ENCODE measurements at regions not wholly inside any gene's neighbourhood (a gene's known extent, or its start where the extent isn't known, plus 50 kb on each side); places are given as distances from the start of the nearest gene placed in this dataset.

DNA sequence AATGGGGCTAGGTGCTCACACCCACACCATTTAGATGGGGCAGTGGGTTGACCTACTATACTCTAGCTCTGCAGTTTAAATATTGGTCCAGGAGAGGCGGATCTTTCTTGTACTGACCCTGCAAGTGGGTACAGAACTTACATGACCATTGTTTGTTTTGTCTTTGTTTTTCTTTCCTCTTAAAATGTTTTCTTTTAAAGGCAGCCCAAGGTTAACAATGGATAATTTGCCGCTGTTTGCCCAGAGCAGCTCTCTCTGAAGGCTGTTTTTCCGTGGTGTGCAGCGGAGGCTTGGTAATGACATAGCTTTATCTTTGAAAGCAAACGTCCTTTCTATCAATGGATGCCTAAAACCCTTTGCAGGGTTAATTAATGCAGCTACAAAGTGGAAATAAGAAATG, 133.3 kb upstream of the MEX3C start:
- no peak for DNase-seq (ENCODE audit: extremely low read depth, insufficient read length)
- Histone ChIP-seq H3K27me3 (replicated peaks; ENCODE audit: control insufficient read depth, insufficient read depth, low read length) (no peaks in the 10 kb centered on the region), H3K36me3 (ENCODE audit: control insufficient read depth, insufficient read depth, low read length) (no peaks in the 10 kb centered on the region), H3K4me3 (replicated peaks; ENCODE audit: low read depth, low read length) (no peak overlapping the region)
- TF ChIP-seq, protein P1, sequence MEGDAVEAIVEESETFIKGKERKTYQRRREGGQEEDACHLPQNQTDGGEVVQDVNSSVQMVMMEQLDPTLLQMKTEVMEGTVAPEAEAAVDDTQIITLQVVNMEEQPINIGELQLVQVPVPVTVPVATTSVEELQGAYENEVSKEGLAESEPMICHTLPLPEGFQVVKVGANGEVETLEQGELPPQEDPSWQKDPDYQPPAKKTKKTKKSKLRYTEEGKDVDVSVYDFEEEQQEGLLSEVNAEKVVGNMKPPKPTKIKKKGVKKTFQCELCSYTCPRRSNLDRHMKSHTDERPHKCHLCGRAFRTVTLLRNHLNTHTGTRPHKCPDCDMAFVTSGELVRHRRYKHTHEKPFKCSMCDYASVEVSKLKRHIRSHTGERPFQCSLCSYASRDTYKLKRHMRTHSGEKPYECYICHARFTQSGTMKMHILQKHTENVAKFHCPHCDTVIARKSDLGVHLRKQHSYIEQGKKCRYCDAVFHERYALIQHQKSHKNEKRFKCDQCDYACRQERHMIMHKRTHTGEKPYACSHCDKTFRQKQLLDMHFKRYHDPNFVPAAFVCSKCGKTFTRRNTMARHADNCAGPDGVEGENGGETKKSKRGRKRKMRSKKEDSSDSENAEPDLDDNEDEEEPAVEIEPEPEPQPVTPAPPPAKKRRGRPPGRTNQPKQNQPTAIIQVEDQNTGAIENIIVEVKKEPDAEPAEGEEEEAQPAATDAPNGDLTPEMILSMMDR (IDR thresholded peaks at IDR 0.05; ENCODE audit: insufficient read depth, low read length, poor library complexity, severe bottlenecking): no peak

DNA sequence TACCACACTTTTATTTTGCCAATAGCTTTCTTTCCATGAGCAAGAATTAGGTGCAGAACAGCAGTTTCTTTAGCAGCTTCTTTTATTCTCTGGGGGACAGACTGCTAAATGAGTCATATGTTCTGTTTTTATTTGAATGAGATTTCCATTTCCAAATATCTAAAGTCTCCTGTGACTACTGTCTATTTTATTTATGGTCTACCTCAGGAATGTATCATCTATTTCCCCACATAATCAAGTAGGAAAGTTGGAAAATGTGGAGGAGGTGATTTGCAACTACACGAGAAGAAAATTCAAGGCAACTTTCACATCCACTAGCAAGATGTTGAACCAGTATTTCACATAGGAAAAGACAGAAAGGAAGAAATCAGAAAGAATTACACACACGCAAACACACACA, 139.9 kb upstream of the MEX3C start:
- TF ChIP-seq, protein P1 (IDR thresholded peaks at IDR 0.05; ENCODE audit: insufficient read depth, low read length, poor library complexity, severe bottlenecking): no peak
- no peaks in the 10 kb centered on the region; the same call in 1 of the 2 replicates for H3K27me3 ChIP-seq (replicated peaks; ENCODE audit: control insufficient read depth, insufficient read depth, low read length)
- no peak overlapping the region for H3K4me3 ChIP-seq (replicated peaks; ENCODE audit: low read depth, low read length)
- no peaks in the 10 kb centered on the region for H3K36me3 ChIP-seq (ENCODE audit: control insufficient read depth, insufficient read depth, low read length)
- DNase-seq (ENCODE audit: extremely low read depth, insufficient read length): no peak

DNA sequence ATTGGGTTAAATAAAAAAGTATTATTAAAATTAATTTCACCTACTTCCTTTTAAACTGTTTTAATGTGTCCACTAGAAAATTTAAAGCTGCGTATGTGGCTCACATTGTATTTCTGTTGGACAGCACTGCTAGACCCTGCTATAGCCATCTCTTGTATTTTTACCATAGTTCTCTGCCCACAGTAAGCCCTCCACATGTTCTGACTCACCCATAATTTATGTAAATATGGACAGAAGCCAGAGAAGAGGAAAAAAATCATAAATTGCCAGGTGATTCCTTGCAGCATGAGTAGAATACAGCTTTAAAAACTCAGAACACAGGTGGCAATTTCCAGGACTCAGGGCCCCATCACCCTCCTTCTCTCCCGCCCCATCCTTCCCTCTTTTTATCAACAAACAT, 142.4 kb upstream of the MEX3C start:
- H3K27me3 ChIP-seq (replicated peaks; ENCODE audit: control insufficient read depth, insufficient read depth, low read length): no peaks in the 10 kb centered on the region; the same call in none of the 2 replicates
- no peak overlapping the region for H3K4me3 ChIP-seq (replicated peaks; ENCODE audit: low read depth, low read length)

DNA sequence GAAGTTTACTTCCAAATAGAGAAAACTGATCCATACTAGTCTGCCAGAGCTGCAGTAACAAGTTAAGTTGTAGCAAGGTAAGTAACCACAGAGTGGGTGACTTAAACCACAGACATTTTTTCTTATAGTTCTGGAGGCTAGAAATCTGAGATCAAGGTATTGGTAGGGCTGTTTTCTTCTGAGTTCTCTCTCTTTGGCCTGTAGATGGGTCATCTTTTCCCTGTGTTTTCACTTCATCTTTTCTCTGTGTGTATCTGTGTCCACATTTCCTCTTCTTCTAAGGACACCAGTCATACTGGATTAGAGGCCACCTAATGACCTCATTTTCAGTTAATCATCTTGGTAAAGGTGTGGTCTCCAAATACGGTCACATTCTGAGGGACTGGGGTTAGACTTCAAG, 142.9 kb upstream of the MEX3C start:
- TF ChIP-seq, protein P1 (IDR thresholded peaks at IDR 0.05; ENCODE audit: insufficient read depth, low read length, poor library complexity, severe bottlenecking): no peak
- Histone ChIP-seq H3K27me3 (replicated peaks; ENCODE audit: control insufficient read depth, insufficient read depth, low read length) (no peaks in the 10 kb centered on the region; the same call in none of the 2 replicates), H3K4me3 (replicated peaks; ENCODE audit: low read depth, low read length) (no peak overlapping the region), H3K36me3 (ENCODE audit: control insufficient read depth, insufficient read depth, low read length) (no peaks in the 10 kb centered on the region)
- no peak for DNase-seq (ENCODE audit: extremely low read depth, insufficient read length)

More for the DNA sequence above, 142.4 kb upstream of the MEX3C start:
- H3K36me3 ChIP-seq (ENCODE audit: control insufficient read depth, insufficient read depth, low read length): no peaks in the 10 kb centered on the region
- TF ChIP-seq, protein P1 (IDR thresholded peaks at IDR 0.05; ENCODE audit: insufficient read depth, low read length, poor library complexity, severe bottlenecking): no peak
- no peak for DNase-seq (ENCODE audit: extremely low read depth, insufficient read length)

DNA sequence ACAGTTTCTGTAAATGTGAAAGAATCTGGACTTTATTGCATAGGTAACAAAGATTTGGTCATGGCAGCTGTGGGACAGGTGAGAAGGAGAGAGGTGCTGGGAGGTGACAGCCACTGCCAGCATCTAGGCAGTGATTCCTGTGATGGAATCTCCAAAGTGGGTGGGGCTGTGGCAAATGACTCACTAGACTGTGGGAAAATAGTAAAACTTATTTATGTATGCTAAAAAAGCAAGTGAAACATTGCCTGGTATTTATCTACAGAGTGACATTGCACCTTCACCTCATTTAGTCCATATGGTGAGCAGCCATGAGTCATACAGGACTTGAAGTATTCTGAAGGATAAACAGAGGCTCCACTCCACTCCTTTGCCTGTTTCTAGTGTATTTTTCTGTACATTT, 145.3 kb upstream of the MEX3C start:
- no peak for DNase-seq (ENCODE audit: extremely low read depth, insufficient read length)
- no peak overlapping the region for H3K4me3 ChIP-seq (replicated peaks; ENCODE audit: low read depth, low read length)
- H3K36me3 ChIP-seq (ENCODE audit: control insufficient read depth, insufficient read depth, low read length): no peaks in the 10 kb centered on the region
- TF ChIP-seq, protein P1 (IDR thresholded peaks at IDR 0.05; ENCODE audit: insufficient read depth, low read length, poor library complexity, severe bottlenecking): no peak
- H3K27me3 ChIP-seq (replicated peaks; ENCODE audit: control insufficient read depth, insufficient read depth, low read length): no peaks in the 10 kb centered on the region; the same call in none of the 2 replicates

DNA sequence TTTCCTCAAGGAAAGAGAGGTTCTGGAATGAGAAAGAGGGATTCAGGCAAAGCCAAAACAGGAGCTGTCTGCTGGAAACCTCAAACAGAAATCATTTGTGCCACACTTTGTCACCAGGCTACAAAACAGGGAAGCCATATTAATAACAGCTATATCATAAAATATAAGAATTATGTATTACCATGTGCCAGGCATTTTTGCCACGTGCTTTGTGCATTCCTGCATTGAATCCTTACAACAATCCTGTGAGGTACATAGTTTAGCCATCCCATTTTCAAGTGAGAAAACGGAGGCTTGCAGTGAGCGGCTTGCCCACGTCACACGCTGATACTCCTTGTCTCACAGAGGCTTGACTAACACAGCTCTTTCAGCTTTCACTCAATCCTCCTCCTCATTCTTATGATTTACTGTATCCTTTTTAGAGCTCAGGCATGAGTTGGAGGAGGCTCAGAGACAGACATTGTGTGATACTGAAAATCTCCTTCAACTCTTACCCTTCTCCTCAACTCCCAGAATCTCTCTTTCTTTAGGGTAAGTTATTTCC, 148.4 kb upstream of the MEX3C start:
- TF ChIP-seq, protein P1 (IDR thresholded peaks at IDR 0.05; ENCODE audit: insufficient read depth, low read length, poor library complexity, severe bottlenecking): no peak
- no peak overlapping the region for H3K4me3 ChIP-seq (replicated peaks; ENCODE audit: low read depth, low read length)
- H3K27me3 ChIP-seq (replicated peaks; ENCODE audit: control insufficient read depth, insufficient read depth, low read length): no peaks in the 10 kb centered on the region; the same call in none of the 2 replicates
- no peak for DNase-seq (ENCODE audit: extremely low read depth, insufficient read length)
- no peaks in the 10 kb centered on the region for H3K36me3 ChIP-seq (ENCODE audit: control insufficient read depth, insufficient read depth, low read length)

Measured in GM06990 (cell line).